Calu3 (cell line): ENCODE measurements at regions not wholly inside any gene's neighbourhood (a gene's known extent, or its start where the extent isn't known, plus 50 kb on each side); places are given as distances from the start of the nearest gene placed in this dataset.

ENCODE experiments used
- BruUV-seq: library from RNA; stranded (reverse); fragments of 400-500 nt; replicated peaks from 2 replicates; lab custom pipeline; 2021; lab: Mats Ljungman, UMichigan
- CTCF ChIA-PET: fragments of 300-600 bp; sonication (Branson Sonifier 250); formaldehyde crosslinking; loops from one replicate; lab custom pipeline; 2022; ENCODE audit warnings: antibody characterized with exemption; lab: Charles Lee
- DNase-seq: peaks from one replicate; pipeline ENCODE4 v3.0.0; 2022
- H3K27ac Mint-ChIP-seq: one replicate; pipeline ENCODE4 v1.8.0; 2022; ENCODE audit warnings: mixed read lengths; ENCODE audit not compliant: unreplicated experiment
- H3K27me3 Mint-ChIP-seq: one replicate; pipeline ENCODE4 v1.8.0; 2022; ENCODE audit warnings: mixed read lengths; ENCODE audit not compliant: unreplicated experiment
- H3K36me3 Mint-ChIP-seq: one replicate; pipeline ENCODE4 v1.8.0; 2022; ENCODE audit warnings: mild to moderate bottlenecking, moderate library complexity, mixed read lengths; ENCODE audit not compliant: insufficient read depth, unreplicated experiment
- H3K4me1 Mint-ChIP-seq: one replicate; pipeline ENCODE4 v1.8.0; 2022; ENCODE audit warnings: mild to moderate bottlenecking, low read depth, mixed read lengths; ENCODE audit not compliant: unreplicated experiment
- H3K4me3 Mint-ChIP-seq: one replicate; pipeline ENCODE4 v1.8.0; 2022; ENCODE audit warnings: mild to moderate bottlenecking, low read depth, moderate library complexity, mixed read lengths; ENCODE audit not compliant: unreplicated experiment
- H3K9me3 Mint-ChIP-seq: one replicate; pipeline ENCODE4 v1.8.0; 2022; ENCODE audit warnings: low read depth, mixed read lengths; ENCODE audit not compliant: unreplicated experiment
- intact Hi-C: fragments of 100-400 bp; cut with micrococcal nuclease; formaldehyde crosslinking; loops from one replicate; pipeline ENCODE4 v1.10.0; 2022; ENCODE audit not compliant: unreplicated experiment
- TF ChIP-seq, protein P1 (sequence below): fragments of 200-600 bp; IDR thresholded peaks from one replicate; pipeline ENCODE4 v1.8.0; 2022; ENCODE audit warnings: antibody characterized with exemption; ENCODE audit not compliant: unreplicated experiment

- DNase-seq = no peak
- Mint-ChIP-seq H3K36me3 (no peaks in the 10 kb centered on the region), H3K4me3 (no peak overlapping the region), H3K27ac (no peak overlapping the region), H3K9me3 (no peaks in the 10 kb centered on the region), H3K4me1 (no peaks in the 10 kb centered on the region), H3K27me3 (peaks cover 39% of the 10 kb centered on the region)
- intact Hi-C loops = no loop called here
- TF ChIP-seq, protein P1, sequence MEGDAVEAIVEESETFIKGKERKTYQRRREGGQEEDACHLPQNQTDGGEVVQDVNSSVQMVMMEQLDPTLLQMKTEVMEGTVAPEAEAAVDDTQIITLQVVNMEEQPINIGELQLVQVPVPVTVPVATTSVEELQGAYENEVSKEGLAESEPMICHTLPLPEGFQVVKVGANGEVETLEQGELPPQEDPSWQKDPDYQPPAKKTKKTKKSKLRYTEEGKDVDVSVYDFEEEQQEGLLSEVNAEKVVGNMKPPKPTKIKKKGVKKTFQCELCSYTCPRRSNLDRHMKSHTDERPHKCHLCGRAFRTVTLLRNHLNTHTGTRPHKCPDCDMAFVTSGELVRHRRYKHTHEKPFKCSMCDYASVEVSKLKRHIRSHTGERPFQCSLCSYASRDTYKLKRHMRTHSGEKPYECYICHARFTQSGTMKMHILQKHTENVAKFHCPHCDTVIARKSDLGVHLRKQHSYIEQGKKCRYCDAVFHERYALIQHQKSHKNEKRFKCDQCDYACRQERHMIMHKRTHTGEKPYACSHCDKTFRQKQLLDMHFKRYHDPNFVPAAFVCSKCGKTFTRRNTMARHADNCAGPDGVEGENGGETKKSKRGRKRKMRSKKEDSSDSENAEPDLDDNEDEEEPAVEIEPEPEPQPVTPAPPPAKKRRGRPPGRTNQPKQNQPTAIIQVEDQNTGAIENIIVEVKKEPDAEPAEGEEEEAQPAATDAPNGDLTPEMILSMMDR = no peak
- no TSS peak for BruUV-seq
- CTCF ChIA-PET = no interaction called here
These were observed 130.6 kb upstream of the FERMT1 start for GRCh38 chr20:6253396-6253795.

DNA sequence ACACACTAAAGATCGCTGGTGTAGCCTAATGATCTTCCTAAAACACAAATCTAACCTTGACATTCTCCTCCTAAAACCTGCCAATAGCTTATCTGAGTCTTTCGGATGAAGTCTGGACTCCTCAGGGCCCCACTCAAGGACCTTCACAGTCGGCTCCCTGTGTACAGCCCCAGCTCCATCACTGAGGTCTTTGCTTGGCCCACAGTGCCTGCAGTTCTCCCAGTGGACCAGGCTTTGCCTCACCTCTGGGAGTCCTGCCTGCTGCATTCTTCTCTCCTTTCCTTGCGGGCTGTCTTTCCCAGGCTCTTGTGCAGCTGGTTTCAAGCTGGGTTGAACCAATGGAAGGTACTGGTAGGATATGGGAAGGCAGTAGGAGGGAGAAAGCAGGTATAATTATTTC lies 122.6 kb upstream of the FERMT1 start:
- Mint-ChIP-seq H3K4me1 (no peaks in the 10 kb centered on the region), H3K4me3 (no peak overlapping the region), H3K27me3 (peaks cover 8% of the 10 kb centered on the region), H3K27ac (no peak overlapping the region), H3K9me3 (no peaks in the 10 kb centered on the region), H3K36me3 (no peaks in the 10 kb centered on the region)
- no TSS peak for BruUV-seq
- CTCF ChIA-PET = no interaction called here
- intact Hi-C loops = no loop called here
- TF ChIP-seq, protein P1 = no peak
- DNase-seq = no peak

DNA sequence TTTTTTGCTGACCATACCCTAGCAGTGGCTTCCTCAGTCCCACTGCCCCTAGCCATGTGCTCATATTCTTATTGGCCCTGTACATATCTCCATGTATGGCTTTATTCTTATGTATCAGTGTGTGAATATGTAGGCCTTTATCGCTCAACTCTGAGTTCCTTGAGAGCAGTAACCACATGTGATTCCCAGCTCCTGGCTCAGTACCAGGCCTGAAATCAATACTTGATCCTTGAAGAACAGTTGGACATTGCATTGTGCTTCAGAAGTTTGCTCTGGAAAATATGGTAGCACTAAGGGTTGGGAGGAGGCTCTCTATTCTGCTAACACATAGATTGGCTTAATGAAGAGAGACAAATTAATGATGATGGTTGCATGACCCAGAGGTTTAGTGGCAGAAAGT lies 118.8 kb upstream of the FERMT1 start:
- BruUV-seq = no TSS peak
- no peak overlapping the region for H3K4me3 Mint-ChIP-seq
- no peak for DNase-seq
- TF ChIP-seq, protein P1 = no peak
- no peak overlapping the region for H3K27ac Mint-ChIP-seq
- no peaks in the 10 kb centered on the region for H3K36me3 Mint-ChIP-seq
- intact Hi-C loops = loop anchor here (5.0 kb wide), 1 partner anchor 99 kb away; no protein-coding TSS in a partner anchor
- H3K9me3 Mint-ChIP-seq = no peaks in the 10 kb centered on the region
- H3K4me1 Mint-ChIP-seq = no peaks in the 10 kb centered on the region
- CTCF ChIA-PET = no interaction called here
- peaks cover 39% of the 10 kb centered on the region for H3K27me3 Mint-ChIP-seq

GRCh38 chr20:6240059-6240458 lies 117.2 kb upstream of the FERMT1 start:
- intact Hi-C loops = loop anchor here (5.0 kb wide), 1 partner anchor 98 kb away; no protein-coding TSS in a partner anchor
- CTCF ChIA-PET = no interaction called here
- Mint-ChIP-seq H3K4me1 (no peaks in the 10 kb centered on the region), H3K4me3 (no peak overlapping the region), H3K27ac (no peak overlapping the region), H3K36me3 (no peaks in the 10 kb centered on the region), H3K9me3 (no peaks in the 10 kb centered on the region), H3K27me3 (peaks cover 47% of the 10 kb centered on the region)
- TF ChIP-seq, protein P1 = no peak
- no peak for DNase-seq
- BruUV-seq = no TSS peak
